ENCODE measurements at regions not wholly inside any gene's neighbourhood (a gene's known extent, or its start where the extent isn't known, plus 50 kb on each side); places are given as distances from the start of the nearest gene placed in this dataset.
A peak's percentile ranks its signal among the peaks of the same experiment; 100 is the strongest.

DNA sequence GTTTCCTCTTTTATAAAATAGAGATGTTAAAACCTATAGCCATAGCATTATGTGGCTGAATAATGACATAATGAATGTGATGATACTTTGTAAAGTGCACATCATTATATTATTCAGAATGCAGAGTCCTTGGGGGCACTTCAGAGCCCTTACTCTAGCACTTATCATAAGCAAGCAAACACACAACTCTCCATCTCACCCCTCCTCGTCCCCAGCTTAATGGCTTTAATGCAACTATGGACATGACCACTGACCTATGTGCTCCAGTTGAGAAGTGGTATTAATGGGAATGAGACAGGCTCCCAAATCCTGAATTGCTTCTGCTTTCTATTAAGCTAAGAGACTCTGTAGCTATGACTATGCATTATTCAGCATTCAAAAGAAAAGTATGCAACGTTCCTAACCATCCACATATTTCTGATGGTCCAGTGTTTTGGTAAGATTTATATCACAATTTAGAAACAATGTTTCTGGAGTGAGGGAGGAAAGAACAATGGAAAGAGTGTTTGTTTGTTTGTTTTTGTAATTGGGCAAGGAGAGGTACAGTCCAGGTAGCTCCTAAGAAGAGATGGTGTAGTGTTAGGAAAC is 194.0 kb upstream of the PLXNA2 start:
- Mint-ChIP-seq H3K27me3 (ENCODE audit: unreplicated experiment) (no peaks in the 10 kb centered on the region), H3K27ac (ENCODE audit: unreplicated experiment) (no peak overlapping the region), H3K9me3 (ENCODE audit: unreplicated experiment) (no peaks in the 10 kb centered on the region), H3K36me3 (ENCODE audit: unreplicated experiment) (peaks cover 7% of the 10 kb centered on the region), H3K4me3 (ENCODE audit: unreplicated experiment) (no peak overlapping the region), H3K4me1 (ENCODE audit: low read depth, unreplicated experiment) (no peaks in the 10 kb centered on the region)
- no peak for TF ChIP-seq CTCF (IDR thresholded peaks at IDR 0.05; ENCODE audit: partially characterized antibody, unreplicated experiment)
- DNase-seq: no peak

DNA sequence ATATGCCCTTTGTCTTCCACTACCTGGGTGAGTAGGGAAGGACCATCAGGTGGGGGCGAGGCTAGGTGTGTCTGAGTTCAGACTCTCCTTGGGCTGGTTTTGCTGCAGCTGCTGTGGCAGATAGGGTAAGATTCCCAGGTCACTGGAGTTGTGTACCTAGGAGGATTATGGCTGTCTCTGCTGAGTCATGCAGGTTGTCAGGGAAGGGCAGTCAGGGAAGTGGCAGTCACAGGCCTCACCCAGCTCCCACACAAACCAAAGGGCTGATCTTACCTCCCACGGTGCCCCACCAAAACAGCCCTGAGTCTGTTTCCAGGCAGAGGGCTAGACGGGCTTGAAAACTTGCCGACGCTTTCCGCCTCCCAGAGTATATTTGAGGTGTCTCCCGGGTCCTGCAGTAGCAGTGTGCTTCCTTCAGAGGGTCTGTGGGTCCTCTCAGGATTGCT is 201.6 kb upstream of the PLXNA2 start:
- Mint-ChIP-seq H3K27me3 (ENCODE audit: unreplicated experiment) (peaks cover 2% of the 10 kb centered on the region), H3K27ac (ENCODE audit: unreplicated experiment) (no peak overlapping the region), H3K36me3 (ENCODE audit: unreplicated experiment) (peaks cover 7% of the 10 kb centered on the region), H3K9me3 (ENCODE audit: unreplicated experiment) (no peaks in the 10 kb centered on the region), H3K4me3 (ENCODE audit: unreplicated experiment) (no peak overlapping the region), H3K4me1 (ENCODE audit: low read depth, unreplicated experiment) (peaks cover 32% of the 10 kb centered on the region)
- DNase-seq: no peak
- TF ChIP-seq CTCF (IDR thresholded peaks at IDR 0.05; ENCODE audit: partially characterized antibody, unreplicated experiment): no peak

GRCh38 chr1:208446271-208446691 is 202.1 kb upstream of the PLXNA2 start:
- TF ChIP-seq CTCF (IDR thresholded peaks at IDR 0.05; ENCODE audit: partially characterized antibody, unreplicated experiment): no peak
- peaks cover 7% of the 10 kb centered on the region for H3K36me3 Mint-ChIP-seq (ENCODE audit: unreplicated experiment)
- peaks cover 2% of the 10 kb centered on the region for H3K27me3 Mint-ChIP-seq (ENCODE audit: unreplicated experiment)
- H3K4me3 Mint-ChIP-seq (ENCODE audit: unreplicated experiment): no peak overlapping the region
- peaks cover 33% of the 10 kb centered on the region for H3K4me1 Mint-ChIP-seq (ENCODE audit: low read depth, unreplicated experiment)
- DNase-seq: no peak
- H3K9me3 Mint-ChIP-seq (ENCODE audit: unreplicated experiment): no peaks in the 10 kb centered on the region
- H3K27ac Mint-ChIP-seq (ENCODE audit: unreplicated experiment): no peak overlapping the region

DNA sequence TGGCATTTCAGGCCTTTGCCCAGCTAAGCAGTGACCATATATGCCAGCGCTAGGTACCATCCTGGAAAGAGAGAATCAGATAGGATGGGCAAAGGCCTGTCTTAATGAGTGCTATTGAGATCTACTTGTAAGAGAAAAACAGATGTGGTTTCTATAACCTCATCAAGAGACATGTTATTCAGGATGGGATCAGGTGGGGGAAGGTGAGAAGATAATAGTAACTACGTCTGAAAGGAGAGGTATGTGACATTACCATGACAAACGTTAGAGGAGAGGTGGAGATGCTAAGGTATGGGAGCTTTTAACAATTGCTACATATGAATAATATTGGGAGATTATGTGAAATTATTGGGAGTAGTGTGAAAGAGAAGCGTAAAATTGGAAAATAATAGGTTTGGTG is 204.2 kb upstream of the PLXNA2 start:
- no peak for TF ChIP-seq CTCF (IDR thresholded peaks at IDR 0.05; ENCODE audit: partially characterized antibody, unreplicated experiment)
- H3K4me3 Mint-ChIP-seq (ENCODE audit: unreplicated experiment): no peak overlapping the region
- no peak for DNase-seq
- H3K9me3 Mint-ChIP-seq (ENCODE audit: unreplicated experiment): no peaks in the 10 kb centered on the region
- H3K27me3 Mint-ChIP-seq (ENCODE audit: unreplicated experiment): peaks cover 2% of the 10 kb centered on the region
- H3K36me3 Mint-ChIP-seq (ENCODE audit: unreplicated experiment): no peaks in the 10 kb centered on the region
- H3K27ac Mint-ChIP-seq (ENCODE audit: unreplicated experiment): peak overlapping the region; percentile 28
- H3K4me1 Mint-ChIP-seq (ENCODE audit: low read depth, unreplicated experiment): peaks cover 33% of the 10 kb centered on the region

GRCh38 chr1:208449951-208450350 is 205.8 kb upstream of the PLXNA2 start:
- no peak overlapping the region for H3K4me3 Mint-ChIP-seq (ENCODE audit: unreplicated experiment)
- H3K27ac Mint-ChIP-seq (ENCODE audit: unreplicated experiment): no peak overlapping the region
- no peak for DNase-seq
- H3K27me3 Mint-ChIP-seq (ENCODE audit: unreplicated experiment): peaks cover 2% of the 10 kb centered on the region
- no peaks in the 10 kb centered on the region for H3K36me3 Mint-ChIP-seq (ENCODE audit: unreplicated experiment)
- H3K9me3 Mint-ChIP-seq (ENCODE audit: unreplicated experiment): no peaks in the 10 kb centered on the region
- peaks cover 33% of the 10 kb centered on the region for H3K4me1 Mint-ChIP-seq (ENCODE audit: low read depth, unreplicated experiment)
- TF ChIP-seq CTCF (IDR thresholded peaks at IDR 0.05; ENCODE audit: partially characterized antibody, unreplicated experiment): no peak
